Cardiac septum (tissue), 1 donor: ENCODE measurements at regions not wholly inside any gene's neighbourhood (a gene's known extent, or its start where the extent isn't known, plus 50 kb on each side); places are given as distances from the start of the nearest gene placed in this dataset.

Experiments used
- DNase-seq: peaks from one replicate; pipeline ENCODE4 v3.0.0-alpha.2; 2020; ENCODE audit warnings: low spot score
- intact Hi-C: fragments of 100-400 bp; cut with DNase I; formaldehyde crosslinking; loops from one replicate; pipeline ENCODE4 v1.14.0; 2022
- donor health status: DM: no; HTN: no; CAD: no.

DNA sequence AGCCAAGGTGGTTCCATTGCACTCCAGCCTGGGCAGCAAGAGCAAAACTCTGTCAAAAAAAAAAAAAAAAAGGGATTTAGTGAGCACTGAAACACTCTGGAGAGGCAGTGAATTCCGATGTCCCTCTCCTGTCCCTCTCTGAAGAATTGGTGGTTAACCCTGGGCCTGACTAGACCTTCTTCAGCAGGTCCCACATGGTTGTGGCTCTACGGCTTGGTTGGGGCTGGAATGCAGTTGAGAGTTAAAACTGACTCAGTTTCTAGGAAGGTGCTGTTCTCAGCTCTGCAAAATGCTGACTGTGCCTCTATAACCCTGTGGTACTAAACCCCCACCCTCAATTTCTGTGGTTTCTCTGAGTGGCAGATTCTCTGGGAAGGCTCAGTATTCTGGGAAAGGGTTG lies 173.3 kb downstream of the SEC16B start:
- intact Hi-C loops: no loop called here
- no peak for DNase-seq

DNA sequence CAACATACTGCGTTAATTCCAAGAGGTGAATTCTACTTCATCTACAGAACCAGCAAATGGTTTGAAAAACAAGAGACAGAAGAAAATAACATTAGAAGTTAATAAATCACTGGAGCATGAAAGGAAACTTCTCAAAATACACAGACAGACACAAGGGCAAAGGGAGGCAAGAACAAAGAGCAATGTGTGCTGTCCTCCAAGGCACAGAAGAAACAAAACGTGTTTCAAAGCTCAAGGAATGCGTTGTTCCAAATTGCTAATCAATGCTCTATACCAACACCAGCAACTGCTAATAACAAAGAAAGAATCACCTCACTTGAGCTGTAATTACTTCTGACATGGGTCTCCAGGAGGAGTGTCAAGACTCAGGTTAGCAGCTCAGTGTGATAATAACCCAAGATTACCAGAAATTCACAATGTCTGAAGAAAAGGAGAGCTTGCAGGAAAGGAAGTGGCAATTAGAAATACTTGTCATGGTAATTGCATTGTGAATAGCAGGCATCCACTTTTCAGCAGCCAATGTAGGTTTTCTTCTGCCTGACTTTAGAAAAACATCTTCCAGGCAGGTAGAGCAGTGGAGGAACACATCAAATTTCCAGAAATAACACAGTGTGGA lies 175.4 kb downstream of the SEC16B start:
- no peak for DNase-seq
- intact Hi-C loops: no loop called here

DNA sequence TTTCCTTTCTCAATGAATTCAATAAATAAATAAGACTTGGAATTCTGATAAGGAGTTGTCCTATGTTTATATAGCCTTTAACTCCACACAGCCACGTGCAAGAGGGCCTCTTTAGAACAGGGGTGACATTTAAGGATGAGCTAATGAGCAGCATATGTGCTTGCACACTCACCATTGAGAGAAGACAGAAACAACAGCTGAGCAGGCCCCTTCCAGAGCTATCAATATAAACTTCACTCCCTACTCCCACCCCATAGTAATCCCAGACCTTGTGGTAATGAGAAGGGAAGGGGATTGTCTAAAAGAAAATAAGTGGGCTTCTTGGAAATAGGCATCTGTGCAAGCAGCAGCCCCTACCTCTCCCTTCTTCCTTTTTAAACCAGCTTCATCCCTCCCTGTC lies 176.0 kb downstream of the SEC16B start:
- intact Hi-C loops: no loop called here
- no peak for DNase-seq

DNA sequence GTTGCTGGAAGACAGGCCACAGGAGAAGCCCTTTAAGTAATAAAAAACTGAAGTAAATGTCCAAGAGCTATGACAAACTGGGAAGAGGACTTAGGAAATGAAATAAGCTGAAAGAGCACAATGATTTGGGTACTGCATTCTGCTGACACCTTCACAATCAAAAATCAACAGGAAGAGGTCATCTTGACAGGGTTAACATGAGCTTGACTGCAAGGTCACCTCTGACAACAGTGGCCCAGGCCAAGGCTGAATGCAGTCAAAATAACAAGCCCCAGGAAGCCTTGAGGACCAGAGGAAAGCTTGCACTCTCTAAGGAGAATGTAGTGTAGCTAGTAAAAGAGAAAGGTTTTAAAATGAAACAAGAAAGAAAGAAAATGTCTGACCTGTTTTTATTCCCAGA lies 179.3 kb downstream of the SEC16B start:
- intact Hi-C loops: no loop called here
- DNase-seq: no peak

DNA sequence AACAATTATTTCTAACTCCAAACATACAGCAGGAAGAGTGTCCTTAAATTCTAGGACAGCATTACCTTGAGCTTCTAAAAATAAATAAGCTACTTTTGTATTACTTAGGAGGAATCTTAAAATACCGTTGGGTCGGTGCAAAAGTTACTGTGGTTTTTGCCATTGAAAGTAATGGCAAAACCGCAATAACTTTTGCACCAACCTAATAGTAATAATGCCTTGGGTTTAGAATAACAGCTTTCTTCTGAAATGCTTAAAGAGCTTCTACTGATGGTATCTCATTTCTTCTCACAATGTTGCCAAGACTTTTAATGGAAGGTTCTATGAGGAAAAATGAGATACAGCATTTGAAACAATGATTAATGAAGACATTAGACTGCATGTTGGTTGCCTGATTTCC lies 179.9 kb downstream of the SEC16B start:
- DNase-seq: no peak
- intact Hi-C loops: no loop called here

DNA sequence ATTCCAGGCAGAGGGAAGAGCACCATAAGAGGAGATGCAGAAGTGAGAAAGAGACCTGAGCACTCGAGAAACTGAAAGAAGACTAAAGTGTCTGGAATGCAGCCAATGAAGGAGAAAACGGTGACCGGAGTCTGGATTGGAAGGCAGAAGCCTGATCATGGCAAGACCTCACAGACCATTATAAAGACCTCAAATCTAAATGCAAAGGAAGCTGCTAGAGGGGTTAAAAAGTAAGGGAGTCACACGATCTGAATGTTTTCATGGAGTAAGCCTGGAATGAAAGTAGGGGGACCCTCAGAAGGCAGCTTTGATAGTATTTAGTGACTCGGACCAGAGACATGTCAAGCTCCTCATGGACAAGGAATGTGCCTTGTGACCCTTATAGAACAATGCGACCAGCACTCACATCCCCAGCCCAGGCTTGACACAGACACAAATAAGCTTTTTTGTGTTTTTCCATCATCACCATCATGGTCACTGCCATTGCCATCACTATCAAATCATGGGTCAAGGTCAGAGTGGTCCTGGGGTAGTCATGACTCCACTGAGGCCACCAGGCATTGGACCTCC lies 183.6 kb downstream of the SEC16B start:
- no peak for DNase-seq
- intact Hi-C loops: no loop called here

DNA sequence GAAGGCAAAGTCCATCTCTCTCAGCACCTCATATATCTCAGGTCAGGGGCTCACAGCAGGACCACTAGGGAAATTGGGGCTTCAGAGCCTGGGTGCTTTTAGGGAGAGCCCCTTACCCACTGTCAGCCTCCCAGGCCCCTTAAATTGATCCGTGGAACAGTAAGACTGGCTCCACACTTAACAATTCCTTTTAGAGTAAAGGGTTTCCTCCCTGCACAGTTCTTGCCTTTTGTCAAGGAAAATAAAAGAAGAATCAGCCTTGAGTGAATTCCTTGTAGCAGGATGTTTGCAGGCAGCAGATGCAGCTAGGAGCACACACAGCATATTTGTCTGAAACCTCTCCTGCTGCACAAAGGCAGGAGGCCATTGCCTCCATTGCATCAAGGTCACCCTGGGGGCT lies 184.9 kb downstream of the SEC16B start:
- intact Hi-C loops: loop anchor here (5.0 kb wide), 1 partner anchor 888 kb away; no protein-coding TSS in a partner anchor
- no peak for DNase-seq

DNA sequence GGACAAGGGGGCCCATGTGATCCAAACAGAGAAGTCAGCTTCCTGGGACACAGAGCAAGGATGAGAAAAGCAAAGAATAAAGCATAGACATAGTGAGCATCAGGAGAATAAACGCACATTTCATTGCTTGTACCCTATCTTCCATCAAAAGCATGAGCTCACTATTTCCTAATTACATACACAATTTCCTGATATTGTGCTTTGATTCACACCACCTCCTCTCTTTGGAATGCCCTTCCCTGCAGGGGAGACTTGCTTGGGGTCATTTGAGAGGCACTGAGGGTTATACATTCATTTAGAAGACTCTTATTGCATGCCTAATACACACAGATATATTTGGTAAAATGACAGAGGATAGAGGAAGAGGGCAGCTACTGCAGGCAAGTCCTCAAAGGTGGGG lies 185.4 kb downstream of the SEC16B start:
- no peak for DNase-seq
- intact Hi-C loops: loop anchor here (5.0 kb wide), 1 partner anchor 887 kb away; no protein-coding TSS in a partner anchor

DNA sequence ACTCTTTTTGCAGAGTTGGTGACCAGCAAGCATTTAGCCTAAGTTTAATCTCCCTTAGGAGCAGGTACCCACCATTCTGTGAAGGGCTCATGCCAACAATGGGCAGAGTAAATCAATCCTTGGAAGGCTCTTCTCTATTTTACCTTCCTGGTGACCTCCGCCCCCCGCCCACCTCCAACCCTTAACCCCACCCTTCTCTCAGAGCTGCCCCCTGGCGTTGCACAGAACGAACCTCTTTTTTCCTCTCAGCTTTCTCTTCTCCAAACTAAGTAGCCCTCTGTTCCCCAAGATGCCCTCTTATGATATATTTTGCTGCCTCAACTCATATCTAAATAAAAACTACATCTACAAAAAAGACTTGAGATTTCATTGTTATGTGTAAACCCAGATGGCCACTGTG lies 186.8 kb downstream of the SEC16B start:
- DNase-seq: no peak
- intact Hi-C loops: loop anchor here (5.0 kb wide), 1 partner anchor 886 kb away; no protein-coding TSS in a partner anchor

DNA sequence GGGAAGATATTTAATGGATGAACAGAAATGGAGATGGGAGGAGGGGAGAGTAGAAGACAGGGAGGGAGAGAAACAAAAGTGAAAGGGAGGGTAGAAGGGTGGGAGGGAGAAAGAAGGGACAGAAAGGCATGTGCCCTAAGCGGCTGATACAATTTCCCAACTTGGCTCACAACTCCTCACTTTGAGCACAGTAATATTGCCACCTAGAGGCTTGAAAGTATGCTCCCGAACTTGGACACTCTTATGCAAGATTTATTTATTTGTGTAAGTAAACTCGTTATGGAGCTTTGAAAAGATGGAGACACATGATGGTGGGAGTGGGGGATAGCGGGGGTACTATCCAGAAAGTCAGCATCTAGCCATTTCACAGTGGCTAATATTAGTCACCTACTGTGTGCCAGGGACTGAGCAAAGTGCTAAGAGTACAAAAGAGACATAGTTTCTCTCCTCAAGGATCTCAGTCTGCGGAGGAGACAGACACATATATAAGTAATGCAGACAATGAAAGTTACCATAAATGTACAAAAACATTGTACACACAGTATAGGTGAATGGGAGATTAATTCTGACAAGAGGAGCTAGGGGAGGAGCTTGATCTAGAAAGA lies 189.7 kb downstream of the SEC16B start:
- no peak for DNase-seq
- intact Hi-C loops: loop anchor here (5.0 kb wide), 1 partner anchor 883 kb away; no protein-coding TSS in a partner anchor

DNA sequence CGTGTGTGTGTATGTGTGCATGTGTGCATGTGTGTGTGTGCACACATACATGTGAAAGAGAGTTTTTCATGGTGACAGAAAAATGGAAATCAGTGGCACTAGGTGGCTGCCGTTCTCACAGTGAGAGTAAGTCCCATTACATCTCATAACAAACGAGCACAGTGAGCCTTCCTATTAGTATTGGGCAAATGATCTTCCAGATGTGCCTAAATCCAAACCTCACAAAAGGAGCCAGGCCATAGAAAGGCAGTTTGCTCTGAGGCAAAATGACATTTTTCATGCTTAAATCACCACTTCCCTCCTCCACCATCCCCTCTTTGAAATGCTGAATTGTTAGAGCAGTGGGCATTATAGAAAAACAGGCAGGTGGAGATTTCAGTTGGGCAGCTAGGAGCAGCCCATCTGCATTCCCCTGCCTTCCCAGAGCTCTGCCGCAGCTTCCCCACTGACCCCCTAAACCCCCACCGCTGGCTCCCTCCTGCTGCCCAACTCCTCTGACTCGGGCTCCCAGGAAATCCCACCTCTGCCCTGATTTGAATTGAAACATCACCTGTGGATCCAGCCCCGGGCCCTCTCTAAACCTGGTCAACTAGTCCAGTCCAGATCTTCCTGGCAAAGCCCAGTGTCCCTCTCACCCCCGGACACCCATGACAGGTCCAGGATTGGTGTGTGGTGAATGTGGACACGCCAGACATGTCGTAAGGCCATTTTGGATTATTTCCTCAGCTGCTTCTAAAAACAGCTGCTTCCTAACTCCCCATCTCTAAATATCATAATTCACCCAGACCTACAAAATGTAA lies 190.5 kb downstream of the SEC16B start:
- intact Hi-C loops: loop anchor here (2.0 kb wide), 1 partner anchor 523 kb away; no protein-coding TSS in a partner anchor
- no peak for DNase-seq

DNA sequence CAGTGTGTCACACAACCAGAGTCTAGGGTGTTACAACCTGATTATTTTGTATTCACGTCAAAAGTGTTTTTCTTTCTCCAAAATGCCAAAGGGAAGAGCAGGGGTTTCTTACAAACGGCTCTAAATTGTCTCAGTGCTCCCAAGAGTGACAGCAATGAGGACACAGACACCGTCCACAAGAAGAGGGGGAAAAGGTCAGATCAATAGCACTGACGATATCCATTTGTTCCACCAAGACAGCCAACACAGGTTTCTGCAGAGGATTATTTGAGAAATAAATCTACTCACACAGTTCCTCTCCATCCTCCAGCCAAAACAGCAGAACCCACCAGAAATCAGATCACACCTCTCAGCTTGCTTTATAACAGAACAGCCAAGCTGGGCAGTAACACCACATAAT lies 193.9 kb downstream of the SEC16B start:
- no peak for DNase-seq
- intact Hi-C loops: no loop called here

DNA sequence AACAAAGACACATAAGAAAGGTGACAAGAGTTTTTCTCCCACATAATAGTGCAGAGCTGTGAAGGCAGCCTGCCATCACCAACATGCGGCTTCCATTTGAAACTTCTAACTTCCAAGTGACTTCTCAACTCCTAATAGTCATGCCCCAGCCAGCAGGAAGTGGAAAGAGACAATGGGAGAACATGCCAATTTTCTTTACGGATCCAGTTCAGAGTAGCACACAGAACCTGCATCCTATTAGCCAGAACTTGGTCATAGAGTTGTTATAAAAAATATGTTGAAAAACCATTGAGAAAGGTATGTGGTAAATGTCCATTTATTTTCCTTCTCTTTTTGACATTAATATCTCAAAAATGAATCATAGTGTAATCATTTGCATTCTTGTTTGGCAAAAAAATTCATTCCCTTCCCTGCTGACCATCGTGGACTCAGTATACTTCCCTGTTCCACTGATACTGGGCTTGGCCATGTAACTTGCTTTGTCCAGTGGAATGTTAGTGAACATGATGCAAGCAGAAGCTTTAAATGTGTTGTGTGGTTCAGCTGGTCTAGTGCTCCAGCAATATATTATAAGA lies 197.4 kb downstream of the SEC16B start:
- DNase-seq: no peak
- intact Hi-C loops: no loop called here

DNA sequence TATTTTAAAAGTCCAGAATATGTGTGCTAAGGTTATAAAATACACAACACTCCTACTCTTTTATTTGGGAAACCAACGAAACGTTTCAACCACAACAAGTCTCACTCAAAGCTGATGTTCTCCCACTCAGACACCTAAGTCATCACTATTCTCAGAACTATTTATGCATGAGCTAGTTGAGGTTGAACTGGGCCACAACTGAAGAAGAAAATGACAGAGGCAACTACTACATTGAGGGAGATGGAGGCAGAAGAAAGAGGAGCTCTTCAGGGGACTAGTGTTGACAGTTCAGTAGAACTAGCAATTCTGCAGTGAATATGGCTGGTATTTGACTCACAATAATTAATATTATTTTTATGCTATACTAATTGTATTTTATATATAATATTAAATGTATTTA lies 198.2 kb downstream of the SEC16B start:
- DNase-seq: no peak
- intact Hi-C loops: no loop called here

DNA sequence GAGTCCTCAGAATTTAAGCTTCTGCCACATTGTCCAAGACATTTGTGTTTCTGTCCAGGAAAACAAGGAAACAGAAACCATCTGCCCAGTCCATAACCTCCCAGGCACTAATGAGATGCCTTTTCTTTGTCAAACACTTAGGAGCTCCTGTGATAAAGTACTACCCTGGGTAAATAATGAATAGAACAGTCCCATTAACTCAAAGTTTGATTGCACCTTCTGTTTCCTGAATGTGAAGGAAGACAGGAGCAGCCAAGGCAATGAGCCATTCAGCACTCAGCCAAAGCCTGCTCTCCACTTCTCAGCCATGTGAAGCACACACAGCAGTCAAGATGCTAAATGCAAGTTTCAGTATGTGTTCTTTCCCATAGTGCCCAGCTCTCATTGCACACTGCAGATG lies 199.8 kb downstream of the SEC16B start:
- no peak for DNase-seq
- intact Hi-C loops: no loop called here

DNA sequence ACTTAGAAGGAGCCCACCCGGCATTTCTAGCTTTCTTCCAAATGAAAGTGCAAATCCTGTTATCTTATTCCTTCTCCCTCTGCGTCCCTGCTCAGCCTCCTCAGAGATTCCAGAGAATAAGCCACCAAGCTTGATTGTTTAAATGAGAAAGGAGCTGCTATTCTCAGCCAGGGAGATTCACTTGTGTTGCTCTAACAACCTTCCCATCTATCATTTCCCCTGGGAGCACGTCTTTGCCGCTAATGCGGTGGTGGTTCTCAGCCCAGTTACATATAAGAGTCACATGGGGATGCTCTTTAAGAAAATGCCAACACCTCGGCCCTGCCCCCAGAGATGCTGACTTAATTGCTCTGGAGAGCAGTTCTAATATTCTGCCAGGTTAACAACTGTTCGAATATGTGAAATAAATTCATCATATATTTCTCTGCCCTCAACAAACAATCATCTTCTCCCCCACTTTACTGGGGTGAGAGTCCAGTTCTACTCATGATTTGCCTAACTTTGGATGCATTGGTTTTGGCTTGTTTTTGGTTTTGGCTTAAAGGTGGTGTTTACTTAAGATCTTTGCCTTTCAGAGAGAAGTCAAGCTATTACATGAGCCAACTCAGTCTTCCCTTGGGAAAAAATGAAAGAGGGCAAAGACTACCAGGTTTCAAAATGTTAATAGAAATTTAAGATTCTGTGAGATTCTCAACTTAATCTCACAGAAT lies 213.9 kb downstream of the SEC16B start:
- no peak for DNase-seq
- intact Hi-C loops: no loop called here

DNA sequence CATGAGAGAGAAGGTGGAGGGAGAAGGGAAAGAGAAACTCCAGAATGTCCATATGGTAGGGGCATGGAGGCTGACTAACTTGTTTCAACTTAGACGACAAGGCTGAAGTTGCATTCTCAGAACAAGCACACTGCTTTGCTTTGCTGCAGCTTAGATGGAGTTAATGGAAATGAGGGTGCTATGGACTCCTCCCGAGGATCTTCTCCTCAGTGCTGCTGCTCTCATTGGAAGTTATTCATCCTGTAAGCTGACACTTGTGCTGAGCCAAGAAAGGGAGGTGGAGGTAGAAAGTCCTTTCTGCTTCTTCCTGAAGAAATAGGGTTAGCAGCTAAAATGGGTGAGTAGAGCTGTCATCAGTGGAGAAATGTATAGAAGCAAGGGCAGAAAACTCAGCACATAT lies 215.3 kb downstream of the SEC16B start:
- intact Hi-C loops: no loop called here
- no peak for DNase-seq

DNA sequence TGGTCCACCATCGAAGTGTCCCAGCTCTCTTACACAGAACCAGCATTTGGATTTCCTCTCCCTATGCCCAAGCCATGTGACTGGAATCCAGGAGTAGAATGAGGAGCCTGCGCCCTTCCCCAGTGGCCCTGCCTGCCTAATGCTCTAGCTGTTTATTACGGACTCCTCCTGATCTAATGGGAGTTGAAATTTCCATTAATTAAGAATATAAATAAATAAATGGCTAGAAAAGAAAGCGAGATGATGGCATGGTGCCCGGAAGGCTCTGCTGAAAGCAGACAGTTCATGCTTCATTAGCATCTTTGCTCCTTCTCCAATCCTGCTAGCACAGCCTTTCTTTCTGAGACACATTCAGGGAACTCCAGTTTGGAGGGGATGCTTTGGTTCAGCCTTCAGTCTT lies 216.2 kb downstream of the SEC16B start:
- intact Hi-C loops: no loop called here
- DNase-seq: no peak

DNA sequence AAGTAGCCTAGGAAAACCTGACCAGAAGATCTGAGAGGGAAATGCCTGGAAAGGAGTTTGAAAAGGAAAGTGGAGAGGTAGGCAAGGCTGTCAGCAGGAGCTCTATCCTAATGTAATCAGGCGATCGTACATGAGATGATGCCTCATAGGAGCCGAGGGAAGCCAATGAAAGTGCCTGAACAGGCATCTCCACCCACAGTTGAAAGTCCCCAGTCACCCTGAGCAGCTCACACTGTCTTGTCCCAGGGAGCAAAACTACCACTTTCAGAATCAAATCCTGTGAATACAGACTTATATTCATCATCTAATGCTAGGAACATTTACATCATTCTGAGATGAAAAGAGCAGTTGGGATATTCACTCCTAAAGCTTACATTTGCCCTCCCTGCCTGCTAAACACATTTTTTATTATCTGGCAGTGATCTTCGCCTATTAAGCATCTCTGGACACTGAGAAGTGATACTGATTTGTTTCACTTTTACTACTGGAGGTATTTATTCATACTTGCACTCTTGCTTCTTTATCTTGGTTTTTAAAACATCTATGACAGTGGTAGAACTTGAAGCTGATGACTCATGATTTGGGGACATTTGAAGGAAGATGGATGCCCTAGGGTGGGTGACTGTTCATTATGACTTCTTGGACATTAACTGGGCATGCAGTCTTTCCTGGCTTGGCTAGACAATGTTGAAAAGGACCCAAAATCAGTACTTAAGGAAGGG lies 221.6 kb downstream of the SEC16B start:
- intact Hi-C loops: no loop called here
- no peak for DNase-seq
